ENCODE measurements at regions not wholly inside any gene's neighbourhood (a gene's known extent, or its start where the extent isn't known, plus 50 kb on each side); places are given as distances from the start of the nearest gene placed in this dataset.

DNA sequence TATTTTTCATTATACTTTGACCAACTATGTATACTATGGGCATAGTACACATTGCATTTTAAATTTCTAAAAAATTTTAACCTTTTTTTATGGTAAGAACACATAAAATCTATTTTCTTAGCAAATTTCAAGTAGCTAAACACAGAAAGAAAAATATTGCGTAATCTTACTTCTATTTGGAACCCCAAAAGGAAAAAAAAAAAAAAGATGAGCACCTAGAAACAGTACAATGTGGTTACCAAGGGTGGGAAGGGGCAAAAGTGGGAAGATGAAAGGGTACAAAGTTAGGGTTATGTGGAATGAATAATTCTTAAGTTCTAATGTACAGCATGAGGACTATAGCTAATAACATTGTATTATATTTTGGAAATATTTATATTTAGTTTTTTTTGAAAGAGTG, 205.0 kb upstream of the EPHA4 start:
- H3K27ac ChIP-seq (ENCODE audit: low read depth in 1 of 2, low read length in 2 of 2), result no peak overlapping the region
- Mint-ChIP-seq H3K4me3 (no peak overlapping the region), H3K36me3 (no peaks in the 10 kb centered on the region), H3K27ac (no peak overlapping the region), H3K27me3 (ENCODE audit: low read depth in 3 of 3) (peaks cover 0 to 4% (median 0%) of the 10 kb centered on the region in 3 donors), H3K4me1 (no peaks in the 10 kb centered on the region), H3K9me3 (peaks cover 0 to 9% (median 1%) of the 10 kb centered on the region in 7 donors)
- H2AFZ ChIP-seq (ENCODE audit: insufficient read depth, low read depth, low read length, poor library complexity, severe bottlenecking), result no peak overlapping the region
- H3K36me3 ChIP-seq (replicated peaks in 1 of 2; ENCODE audit: control insufficient read depth in 1 of 2, insufficient read depth in 2 of 2, low read length in 2 of 2), result no peaks in the 10 kb centered on the region
- DNase-seq, result no peak
- WGBS (ENCODE audit: insufficient coverage), result no CpG with 5 or more reads among the region's 1 CpG
- no peaks in the 10 kb centered on the region for H3K79me2 ChIP-seq (ENCODE audit: insufficient read depth, low read length)
- H3K4me1 ChIP-seq (ENCODE audit: control insufficient read depth in 1 of 2, insufficient read depth in 2 of 2, low read length in 2 of 2), result no peaks in the 10 kb centered on the region
- no peaks in the 10 kb centered on the region for H3K27me3 ChIP-seq (ENCODE audit: control insufficient read depth in 2 of 2, insufficient read depth in 2 of 2, low read length in 2 of 2)
- no peak overlapping the region for H3K4me3 ChIP-seq (replicated peaks in 1 of 3; ENCODE audit: low read depth in 2 of 3, low read length in 3 of 3)
- no peaks in the 10 kb centered on the region for H3K9me3 ChIP-seq (replicated peaks in 1 of 2; ENCODE audit: control insufficient read depth in 1 of 2, insufficient read depth in 1 of 2, low read length in 2 of 2)
- TF ChIP-seq, protein P1, sequence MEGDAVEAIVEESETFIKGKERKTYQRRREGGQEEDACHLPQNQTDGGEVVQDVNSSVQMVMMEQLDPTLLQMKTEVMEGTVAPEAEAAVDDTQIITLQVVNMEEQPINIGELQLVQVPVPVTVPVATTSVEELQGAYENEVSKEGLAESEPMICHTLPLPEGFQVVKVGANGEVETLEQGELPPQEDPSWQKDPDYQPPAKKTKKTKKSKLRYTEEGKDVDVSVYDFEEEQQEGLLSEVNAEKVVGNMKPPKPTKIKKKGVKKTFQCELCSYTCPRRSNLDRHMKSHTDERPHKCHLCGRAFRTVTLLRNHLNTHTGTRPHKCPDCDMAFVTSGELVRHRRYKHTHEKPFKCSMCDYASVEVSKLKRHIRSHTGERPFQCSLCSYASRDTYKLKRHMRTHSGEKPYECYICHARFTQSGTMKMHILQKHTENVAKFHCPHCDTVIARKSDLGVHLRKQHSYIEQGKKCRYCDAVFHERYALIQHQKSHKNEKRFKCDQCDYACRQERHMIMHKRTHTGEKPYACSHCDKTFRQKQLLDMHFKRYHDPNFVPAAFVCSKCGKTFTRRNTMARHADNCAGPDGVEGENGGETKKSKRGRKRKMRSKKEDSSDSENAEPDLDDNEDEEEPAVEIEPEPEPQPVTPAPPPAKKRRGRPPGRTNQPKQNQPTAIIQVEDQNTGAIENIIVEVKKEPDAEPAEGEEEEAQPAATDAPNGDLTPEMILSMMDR (IDR thresholded peaks at IDR 0.05), result no peak
- H3K9ac ChIP-seq (ENCODE audit: insufficient read depth, low read length, poor library complexity, severe bottlenecking), result no peak overlapping the region
- H4K20me1 ChIP-seq (ENCODE audit: insufficient read depth, low read length), result no peaks in the 10 kb centered on the region
- intact Hi-C loops (cut with micrococcal nuclease), result no loop called here
- no peak overlapping the region for H3K4me2 ChIP-seq (replicated peaks; ENCODE audit: extremely low read depth, low read length, poor library complexity, severe bottlenecking)

DNA sequence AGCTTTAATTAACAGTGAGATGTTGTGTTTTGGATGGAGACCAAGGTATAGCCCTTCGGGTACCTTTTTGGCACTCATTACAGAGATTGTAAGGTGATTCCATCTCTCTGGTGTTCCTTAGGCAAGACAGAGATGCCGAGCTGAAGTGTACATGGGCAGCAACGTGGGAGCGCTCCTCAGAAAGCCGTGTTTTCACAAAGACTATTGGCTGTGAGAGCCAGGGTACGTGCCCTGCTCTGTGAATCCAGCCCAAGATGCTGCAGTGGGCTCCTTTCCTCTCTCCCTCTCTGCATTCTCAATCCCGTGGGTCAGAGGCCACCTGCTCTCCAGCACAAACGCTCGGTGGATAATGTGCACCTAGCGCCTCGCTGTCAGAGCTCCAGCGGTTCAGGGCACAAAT, 203.0 kb upstream of the EPHA4 start:
- H3K36me3 ChIP-seq (replicated peaks in 1 of 2; ENCODE audit: control insufficient read depth in 1 of 2, insufficient read depth in 2 of 2, low read length in 2 of 2), result no peaks in the 10 kb centered on the region
- H4K20me1 ChIP-seq (ENCODE audit: insufficient read depth, low read length), result no peaks in the 10 kb centered on the region
- no peak overlapping the region for H3K4me3 ChIP-seq (replicated peaks in 1 of 3; ENCODE audit: low read depth in 2 of 3, low read length in 3 of 3)
- TF ChIP-seq, protein P1 (IDR thresholded peaks at IDR 0.05), result no peak
- H3K9me3 ChIP-seq (replicated peaks in 1 of 2; ENCODE audit: control insufficient read depth in 1 of 2, insufficient read depth in 1 of 2, low read length in 2 of 2), result no peaks in the 10 kb centered on the region
- no peaks in the 10 kb centered on the region for H3K36me3 Mint-ChIP-seq
- H3K27ac ChIP-seq (ENCODE audit: low read depth in 1 of 2, low read length in 2 of 2), result no peak overlapping the region
- no peak overlapping the region for H2AFZ ChIP-seq (ENCODE audit: insufficient read depth, low read depth, low read length, poor library complexity, severe bottlenecking)
- no peaks in the 10 kb centered on the region for H3K27me3 ChIP-seq (ENCODE audit: control insufficient read depth in 2 of 2, insufficient read depth in 2 of 2, low read length in 2 of 2)
- H3K27ac Mint-ChIP-seq, result no peak overlapping the region
- peaks cover 0 to 8% (median 1%) of the 10 kb centered on the region in 7 donors for H3K9me3 Mint-ChIP-seq
- no peaks in the 10 kb centered on the region for H3K4me1 Mint-ChIP-seq
- H3K4me2 ChIP-seq (replicated peaks; ENCODE audit: extremely low read depth, low read length, poor library complexity, severe bottlenecking), result no peak overlapping the region
- H3K9ac ChIP-seq (ENCODE audit: insufficient read depth, low read length, poor library complexity, severe bottlenecking), result no peak overlapping the region
- H3K27me3 Mint-ChIP-seq (ENCODE audit: low read depth in 3 of 3), result peaks cover 0 to 4% (median 0%) of the 10 kb centered on the region in 3 donors
- no peak overlapping the region for H3K4me3 Mint-ChIP-seq
- no peaks in the 10 kb centered on the region for H3K4me1 ChIP-seq (ENCODE audit: control insufficient read depth in 1 of 2, insufficient read depth in 2 of 2, low read length in 2 of 2)
- no peaks in the 10 kb centered on the region for H3K79me2 ChIP-seq (ENCODE audit: insufficient read depth, low read length)
- 89% methylated on average over 7 of the region's 12 CpGs for WGBS (ENCODE audit: insufficient coverage)
- intact Hi-C loops (cut with micrococcal nuclease), result no loop called here
- DNase-seq, result no peak

All from CD14-positive monocyte (primary cell).